ENCODE measurements at regions not wholly inside any gene's neighbourhood (a gene's known extent, or its start where the extent isn't known, plus 50 kb on each side); places are given as distances from the start of the nearest gene placed in this dataset.

GRCh38 chr4:79148369-79148768 lies 177.5 kb downstream of the NAA11 start:
- Mint-ChIP-seq H3K36me3 (no peaks in the 10 kb centered on the region), H3K27me3 (ENCODE audit: insufficient read depth, low read depth) (peaks cover 2% of the 10 kb centered on the region), H3K4me1 (peaks cover 6% of the 10 kb centered on the region), H3K4me3 (no peak overlapping the region), H3K9me3 (peaks cover 9% of the 10 kb centered on the region), H3K27ac (no peak overlapping the region)
- Histone ChIP-seq H3K36me3 (no peaks in the 10 kb centered on the region), H3K4me1 (no peaks in the 10 kb centered on the region), H3K27me3 (no peaks in the 10 kb centered on the region), H4K20me1 (ENCODE audit: low read depth) (no peaks in the 10 kb centered on the region), H3K9ac (no peak overlapping the region), H3K4me2 (no peak overlapping the region), H3K4me3 (no peak overlapping the region), H3K27ac (no peak overlapping the region), H3K79me2 (ENCODE audit: low read depth) (no peaks in the 10 kb centered on the region), H3F3A (ENCODE audit: low read depth) (no peaks in the 10 kb centered on the region), H2AFZ (replicated peaks) (no peak overlapping the region), H3K9me3 (ENCODE audit: low read depth) (peaks cover 6% of the 10 kb centered on the region)
- no peak for TF ChIP-seq EZH2 (IDR thresholded peaks at IDR 0.05)
- no peak for DNase-seq (ENCODE audit: low spot score)

DNA sequence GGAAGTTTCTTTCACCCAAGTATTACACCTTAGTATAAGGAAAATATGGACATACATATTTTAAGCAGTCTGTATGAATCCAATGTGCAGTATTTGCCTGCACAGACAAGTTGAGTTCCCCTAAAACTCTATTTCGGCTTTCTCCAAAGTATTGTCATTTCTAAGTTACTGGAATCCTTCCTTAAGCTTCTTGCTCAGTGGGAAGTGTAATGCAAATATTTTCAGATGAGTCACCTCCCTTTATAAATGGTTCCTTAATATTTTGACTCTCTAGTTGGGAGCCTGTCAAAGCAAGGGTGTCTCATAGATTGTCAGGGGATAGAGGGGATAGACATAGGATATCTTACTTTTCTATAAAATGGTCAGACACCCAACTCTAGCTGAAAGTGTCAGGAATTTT lies 178.6 kb downstream of the NAA11 start:
- H3K9ac ChIP-seq = no peak overlapping the region
- no peak overlapping the region for H3K4me3 ChIP-seq
- Mint-ChIP-seq H3K27ac (no peak overlapping the region), H3K36me3 (no peaks in the 10 kb centered on the region), H3K4me3 (no peak overlapping the region), H3K4me1 (peaks cover 6% of the 10 kb centered on the region), H3K27me3 (ENCODE audit: insufficient read depth, low read depth) (peaks cover 2% of the 10 kb centered on the region), H3K9me3 (peaks cover 9% of the 10 kb centered on the region)
- H2AFZ ChIP-seq (replicated peaks) = no peak overlapping the region
- DNase-seq (ENCODE audit: low spot score) = no peak
- no peak overlapping the region for H3K4me2 ChIP-seq
- H3K9me3 ChIP-seq (ENCODE audit: low read depth) = peaks cover 6% of the 10 kb centered on the region
- H3F3A ChIP-seq (ENCODE audit: low read depth) = no peaks in the 10 kb centered on the region
- H3K27me3 ChIP-seq = no peaks in the 10 kb centered on the region
- H4K20me1 ChIP-seq (ENCODE audit: low read depth) = no peaks in the 10 kb centered on the region
- H3K4me1 ChIP-seq = no peaks in the 10 kb centered on the region
- H3K79me2 ChIP-seq (ENCODE audit: low read depth) = no peaks in the 10 kb centered on the region
- TF ChIP-seq, protein P1, sequence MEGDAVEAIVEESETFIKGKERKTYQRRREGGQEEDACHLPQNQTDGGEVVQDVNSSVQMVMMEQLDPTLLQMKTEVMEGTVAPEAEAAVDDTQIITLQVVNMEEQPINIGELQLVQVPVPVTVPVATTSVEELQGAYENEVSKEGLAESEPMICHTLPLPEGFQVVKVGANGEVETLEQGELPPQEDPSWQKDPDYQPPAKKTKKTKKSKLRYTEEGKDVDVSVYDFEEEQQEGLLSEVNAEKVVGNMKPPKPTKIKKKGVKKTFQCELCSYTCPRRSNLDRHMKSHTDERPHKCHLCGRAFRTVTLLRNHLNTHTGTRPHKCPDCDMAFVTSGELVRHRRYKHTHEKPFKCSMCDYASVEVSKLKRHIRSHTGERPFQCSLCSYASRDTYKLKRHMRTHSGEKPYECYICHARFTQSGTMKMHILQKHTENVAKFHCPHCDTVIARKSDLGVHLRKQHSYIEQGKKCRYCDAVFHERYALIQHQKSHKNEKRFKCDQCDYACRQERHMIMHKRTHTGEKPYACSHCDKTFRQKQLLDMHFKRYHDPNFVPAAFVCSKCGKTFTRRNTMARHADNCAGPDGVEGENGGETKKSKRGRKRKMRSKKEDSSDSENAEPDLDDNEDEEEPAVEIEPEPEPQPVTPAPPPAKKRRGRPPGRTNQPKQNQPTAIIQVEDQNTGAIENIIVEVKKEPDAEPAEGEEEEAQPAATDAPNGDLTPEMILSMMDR (IDR thresholded peaks at IDR 0.05) = no peak
- no peak for TF ChIP-seq EZH2phosphoT487 (IDR thresholded peaks at IDR 0.05)
- TF ChIP-seq EZH2 (IDR thresholded peaks at IDR 0.05) = no peak
- no peak overlapping the region for H3K27ac ChIP-seq
- H3K36me3 ChIP-seq = no peaks in the 10 kb centered on the region

- Histone ChIP-seq H3K4me1 (no peaks in the 10 kb centered on the region), H3K27ac (no peak overlapping the region), H4K20me1 (ENCODE audit: low read depth) (no peaks in the 10 kb centered on the region), H3F3A (ENCODE audit: low read depth) (no peaks in the 10 kb centered on the region), H3K79me2 (ENCODE audit: low read depth) (no peaks in the 10 kb centered on the region), H3K36me3 (no peaks in the 10 kb centered on the region), H3K9me3 (ENCODE audit: low read depth) (peaks cover 6% of the 10 kb centered on the region), H2AFZ (replicated peaks) (no peak overlapping the region), H3K4me3 (no peak overlapping the region), H3K9ac (no peak overlapping the region), H3K27me3 (no peaks in the 10 kb centered on the region), H3K4me2 (no peak overlapping the region)
- Mint-ChIP-seq H3K36me3 (no peaks in the 10 kb centered on the region), H3K27ac (no peak overlapping the region), H3K4me1 (no peaks in the 10 kb centered on the region), H3K27me3 (ENCODE audit: insufficient read depth, low read depth) (peaks cover 6% of the 10 kb centered on the region), H3K9me3 (peaks cover 9% of the 10 kb centered on the region), H3K4me3 (no peak overlapping the region)
- DNase-seq (ENCODE audit: low spot score) = peak; percentile 47
- TF ChIP-seq, protein P1 (IDR thresholded peaks at IDR 0.05) = no peak
- no peak for TF ChIP-seq EZH2phosphoT487 (IDR thresholded peaks at IDR 0.05)
- TF ChIP-seq EZH2 (IDR thresholded peaks at IDR 0.05) = no peak
Measured at GRCh38 chr4:79141530-79141929, 184.3 kb downstream of the NAA11 start.

GRCh38 chr4:79134767-79135166 lies 191.1 kb downstream of the NAA11 start:
- H3K36me3 ChIP-seq = no peaks in the 10 kb centered on the region
- no peak overlapping the region for H3K9ac ChIP-seq
- Mint-ChIP-seq H3K36me3 (no peaks in the 10 kb centered on the region), H3K4me3 (no peak overlapping the region), H3K4me1 (no peaks in the 10 kb centered on the region), H3K27me3 (ENCODE audit: insufficient read depth, low read depth) (peaks cover 4% of the 10 kb centered on the region), H3K27ac (no peak overlapping the region), H3K9me3 (peaks cover 4% of the 10 kb centered on the region)
- H2AFZ ChIP-seq (replicated peaks) = no peak overlapping the region
- TF ChIP-seq EZH2 (IDR thresholded peaks at IDR 0.05) = no peak
- TF ChIP-seq, protein P1 (IDR thresholded peaks at IDR 0.05) = no peak
- TF ChIP-seq EZH2phosphoT487 (IDR thresholded peaks at IDR 0.05) = no peak
- H3K9me3 ChIP-seq (ENCODE audit: low read depth) = no peaks in the 10 kb centered on the region
- H3K79me2 ChIP-seq (ENCODE audit: low read depth) = no peaks in the 10 kb centered on the region
- H3K4me2 ChIP-seq = no peak overlapping the region
- H3F3A ChIP-seq (ENCODE audit: low read depth) = no peaks in the 10 kb centered on the region
- H3K27ac ChIP-seq = no peak overlapping the region
- no peaks in the 10 kb centered on the region for H3K27me3 ChIP-seq
- no peaks in the 10 kb centered on the region for H3K4me1 ChIP-seq
- H3K4me3 ChIP-seq = no peak overlapping the region
- no peaks in the 10 kb centered on the region for H4K20me1 ChIP-seq (ENCODE audit: low read depth)
- no peak for DNase-seq (ENCODE audit: low spot score)

All from neural progenitor cell (in vitro differentiated cells).